ENCODE measurements at regions not wholly inside any gene's neighbourhood (a gene's known extent, or its start where the extent isn't known, plus 50 kb on each side); places are given as distances from the start of the nearest gene placed in this dataset.

- DNase-seq = no peak
- Histone ChIP-seq H3K9me3 (ENCODE audit: low read length) (no peaks in the 10 kb centered on the region), H3K9ac (ENCODE audit: low read length) (no peak overlapping the region), H3K27ac (ENCODE audit: low read length) (no peak overlapping the region), H3K9me2 (replicated peaks; ENCODE audit: insufficient read depth, low read length) (no peaks in the 10 kb centered on the region), H2AFZ (ENCODE audit: low read length) (no peak overlapping the region), H3K27me3 (ENCODE audit: low read length) (no peaks in the 10 kb centered on the region), H3K4me3 (ENCODE audit: low read length) (no peak overlapping the region), H3K36me3 (ENCODE audit: insufficient read depth, low read length) (no peaks in the 10 kb centered on the region), H3K79me2 (ENCODE audit: low read length) (no peaks in the 10 kb centered on the region), H3K4me1 (ENCODE audit: low read length) (no peaks in the 10 kb centered on the region), H4K20me1 (ENCODE audit: insufficient read depth, low read depth, low read length) (no peaks in the 10 kb centered on the region), H3K4me2 (ENCODE audit: low read depth, low read length, poor library complexity, severe bottlenecking) (no peak overlapping the region)
These were observed 225.2 kb downstream of the SAMD5 start for GRCh38 chr6:147733686-147734085.

GRCh38 chr6:147734151-147734550 lies 225.7 kb downstream of the SAMD5 start:
- Histone ChIP-seq H3K79me2 (ENCODE audit: low read length) (no peaks in the 10 kb centered on the region), H3K9me3 (ENCODE audit: low read length) (no peaks in the 10 kb centered on the region), H2AFZ (ENCODE audit: low read length) (no peak overlapping the region), H3K4me1 (ENCODE audit: low read length) (no peaks in the 10 kb centered on the region), H3K36me3 (ENCODE audit: insufficient read depth, low read length) (no peaks in the 10 kb centered on the region), H3K9me2 (replicated peaks; ENCODE audit: insufficient read depth, low read length) (no peaks in the 10 kb centered on the region), H4K20me1 (ENCODE audit: insufficient read depth, low read depth, low read length) (no peaks in the 10 kb centered on the region), H3K9ac (ENCODE audit: low read length) (no peak overlapping the region), H3K27me3 (ENCODE audit: low read length) (no peaks in the 10 kb centered on the region), H3K4me3 (ENCODE audit: low read length) (no peak overlapping the region), H3K4me2 (ENCODE audit: low read depth, low read length, poor library complexity, severe bottlenecking) (no peak overlapping the region), H3K27ac (ENCODE audit: low read length) (no peak overlapping the region)
- no peak for DNase-seq

- no peaks in the 10 kb centered on the region for H3K9me2 ChIP-seq (replicated peaks; ENCODE audit: insufficient read depth, low read length)
- no peak overlapping the region for H3K27ac ChIP-seq (ENCODE audit: low read length)
- no peaks in the 10 kb centered on the region for H3K9me3 ChIP-seq (ENCODE audit: low read length)
- no peaks in the 10 kb centered on the region for H4K20me1 ChIP-seq (ENCODE audit: insufficient read depth, low read depth, low read length)
- no peaks in the 10 kb centered on the region for H3K36me3 ChIP-seq (ENCODE audit: insufficient read depth, low read length)
- H3K4me2 ChIP-seq (ENCODE audit: low read depth, low read length, poor library complexity, severe bottlenecking) = no peak overlapping the region
- no peak for DNase-seq
- H3K27me3 ChIP-seq (ENCODE audit: low read length) = no peaks in the 10 kb centered on the region
- H3K79me2 ChIP-seq (ENCODE audit: low read length) = no peaks in the 10 kb centered on the region
- no peaks in the 10 kb centered on the region for H3K4me1 ChIP-seq (ENCODE audit: low read length)
- H2AFZ ChIP-seq (ENCODE audit: low read length) = no peak overlapping the region
- H3K9ac ChIP-seq (ENCODE audit: low read length) = no peak overlapping the region
- no peak overlapping the region for H3K4me3 ChIP-seq (ENCODE audit: low read length)
These were observed 227.4 kb downstream of the SAMD5 start for GRCh38 chr6:147735924-147736323.

- no peak overlapping the region for H3K9ac ChIP-seq (ENCODE audit: low read length)
- no peak overlapping the region for H2AFZ ChIP-seq (ENCODE audit: low read length)
- H3K27ac ChIP-seq (ENCODE audit: low read length) = no peak overlapping the region
- no peaks in the 10 kb centered on the region for H3K9me3 ChIP-seq (ENCODE audit: low read length)
- no peaks in the 10 kb centered on the region for H3K4me1 ChIP-seq (ENCODE audit: low read length)
- H3K79me2 ChIP-seq (ENCODE audit: low read length) = no peaks in the 10 kb centered on the region
- no peak overlapping the region for H3K4me3 ChIP-seq (ENCODE audit: low read length)
- H3K36me3 ChIP-seq (ENCODE audit: insufficient read depth, low read length) = no peaks in the 10 kb centered on the region
- no peak overlapping the region for H3K4me2 ChIP-seq (ENCODE audit: low read depth, low read length, poor library complexity, severe bottlenecking)
- no peaks in the 10 kb centered on the region for H3K27me3 ChIP-seq (ENCODE audit: low read length)
- no peak for DNase-seq
- no peaks in the 10 kb centered on the region for H4K20me1 ChIP-seq (ENCODE audit: insufficient read depth, low read depth, low read length)
- H3K9me2 ChIP-seq (replicated peaks; ENCODE audit: insufficient read depth, low read length) = no peaks in the 10 kb centered on the region
These were observed 228.6 kb downstream of the SAMD5 start for GRCh38 chr6:147737115-147737514.

- H3K79me2 ChIP-seq (ENCODE audit: low read length) = no peaks in the 10 kb centered on the region
- H3K27ac ChIP-seq (ENCODE audit: low read length) = no peak overlapping the region
- no peaks in the 10 kb centered on the region for H4K20me1 ChIP-seq (ENCODE audit: insufficient read depth, low read depth, low read length)
- no peak overlapping the region for H3K4me3 ChIP-seq (ENCODE audit: low read length)
- H3K9ac ChIP-seq (ENCODE audit: low read length) = no peak overlapping the region
- no peaks in the 10 kb centered on the region for H3K4me1 ChIP-seq (ENCODE audit: low read length)
- no peaks in the 10 kb centered on the region for H3K36me3 ChIP-seq (ENCODE audit: insufficient read depth, low read length)
- no peak overlapping the region for H3K4me2 ChIP-seq (ENCODE audit: low read depth, low read length, poor library complexity, severe bottlenecking)
- no peak for DNase-seq
- H2AFZ ChIP-seq (ENCODE audit: low read length) = no peak overlapping the region
- H3K9me2 ChIP-seq (replicated peaks; ENCODE audit: insufficient read depth, low read length) = no peaks in the 10 kb centered on the region
- H3K9me3 ChIP-seq (ENCODE audit: low read length) = no peaks in the 10 kb centered on the region
- no peaks in the 10 kb centered on the region for H3K27me3 ChIP-seq (ENCODE audit: low read length)
These were observed 229.6 kb downstream of the SAMD5 start for GRCh38 chr6:147738099-147738498.

- Histone ChIP-seq H3K4me1 (ENCODE audit: low read length) (no peaks in the 10 kb centered on the region), H3K27ac (ENCODE audit: low read length) (no peak overlapping the region), H4K20me1 (ENCODE audit: insufficient read depth, low read depth, low read length) (no peaks in the 10 kb centered on the region), H3K9ac (ENCODE audit: low read length) (no peak overlapping the region), H2AFZ (ENCODE audit: low read length) (no peak overlapping the region), H3K4me2 (ENCODE audit: low read depth, low read length, poor library complexity, severe bottlenecking) (no peak overlapping the region), H3K9me3 (ENCODE audit: low read length) (no peaks in the 10 kb centered on the region), H3K36me3 (ENCODE audit: insufficient read depth, low read length) (no peaks in the 10 kb centered on the region), H3K79me2 (ENCODE audit: low read length) (no peaks in the 10 kb centered on the region), H3K27me3 (ENCODE audit: low read length) (no peaks in the 10 kb centered on the region), H3K4me3 (ENCODE audit: low read length) (no peak overlapping the region), H3K9me2 (replicated peaks; ENCODE audit: insufficient read depth, low read length) (no peaks in the 10 kb centered on the region)
- DNase-seq = no peak
These were observed 230.1 kb downstream of the SAMD5 start for GRCh38 chr6:147738516-147739162.

GRCh38 chr6:147740326-147740725 lies 231.8 kb downstream of the SAMD5 start:
- H3K27ac ChIP-seq (ENCODE audit: low read length) = no peak overlapping the region
- H2AFZ ChIP-seq (ENCODE audit: low read length) = no peak overlapping the region
- no peaks in the 10 kb centered on the region for H4K20me1 ChIP-seq (ENCODE audit: insufficient read depth, low read depth, low read length)
- no peak overlapping the region for H3K4me3 ChIP-seq (ENCODE audit: low read length)
- H3K79me2 ChIP-seq (ENCODE audit: low read length) = no peaks in the 10 kb centered on the region
- H3K4me1 ChIP-seq (ENCODE audit: low read length) = no peaks in the 10 kb centered on the region
- no peaks in the 10 kb centered on the region for H3K27me3 ChIP-seq (ENCODE audit: low read length)
- no peaks in the 10 kb centered on the region for H3K9me2 ChIP-seq (replicated peaks; ENCODE audit: insufficient read depth, low read length)
- no peaks in the 10 kb centered on the region for H3K9me3 ChIP-seq (ENCODE audit: low read length)
- H3K36me3 ChIP-seq (ENCODE audit: insufficient read depth, low read length) = no peaks in the 10 kb centered on the region
- H3K9ac ChIP-seq (ENCODE audit: low read length) = no peak overlapping the region
- no peak overlapping the region for H3K4me2 ChIP-seq (ENCODE audit: low read depth, low read length, poor library complexity, severe bottlenecking)
- DNase-seq = no peak

GRCh38 chr6:147740916-147741315 lies 232.4 kb downstream of the SAMD5 start:
- Histone ChIP-seq H2AFZ (ENCODE audit: low read length) (no peak overlapping the region), H3K9me3 (ENCODE audit: low read length) (no peaks in the 10 kb centered on the region), H3K4me2 (ENCODE audit: low read depth, low read length, poor library complexity, severe bottlenecking) (no peak overlapping the region), H3K36me3 (ENCODE audit: insufficient read depth, low read length) (no peaks in the 10 kb centered on the region), H3K4me3 (ENCODE audit: low read length) (no peak overlapping the region), H3K27me3 (ENCODE audit: low read length) (no peaks in the 10 kb centered on the region), H3K27ac (ENCODE audit: low read length) (no peak overlapping the region), H3K79me2 (ENCODE audit: low read length) (no peaks in the 10 kb centered on the region), H3K9me2 (replicated peaks; ENCODE audit: insufficient read depth, low read length) (no peaks in the 10 kb centered on the region), H4K20me1 (ENCODE audit: insufficient read depth, low read depth, low read length) (no peaks in the 10 kb centered on the region), H3K9ac (ENCODE audit: low read length) (no peak overlapping the region), H3K4me1 (ENCODE audit: low read length) (no peaks in the 10 kb centered on the region)
- no peak for DNase-seq

GRCh38 chr6:147741389-147741788 lies 232.9 kb downstream of the SAMD5 start:
- Histone ChIP-seq H3K9me2 (replicated peaks; ENCODE audit: insufficient read depth, low read length) (no peaks in the 10 kb centered on the region), H3K36me3 (ENCODE audit: insufficient read depth, low read length) (no peaks in the 10 kb centered on the region), H3K9ac (ENCODE audit: low read length) (no peak overlapping the region), H3K4me2 (ENCODE audit: low read depth, low read length, poor library complexity, severe bottlenecking) (no peak overlapping the region), H3K79me2 (ENCODE audit: low read length) (no peaks in the 10 kb centered on the region), H3K27me3 (ENCODE audit: low read length) (no peaks in the 10 kb centered on the region), H3K27ac (ENCODE audit: low read length) (no peak overlapping the region), H3K9me3 (ENCODE audit: low read length) (no peaks in the 10 kb centered on the region), H3K4me3 (ENCODE audit: low read length) (no peak overlapping the region), H3K4me1 (ENCODE audit: low read length) (no peaks in the 10 kb centered on the region), H2AFZ (ENCODE audit: low read length) (no peak overlapping the region), H4K20me1 (ENCODE audit: insufficient read depth, low read depth, low read length) (no peaks in the 10 kb centered on the region)
- no peak for DNase-seq
